ENCODE measurements at regions not wholly inside any gene's neighbourhood (a gene's known extent, or its start where the extent isn't known, plus 50 kb on each side); places are given as distances from the start of the nearest gene placed in this dataset.
"Not testable (repeated sequence)": the region's sequence is repeated elsewhere in the genome, so short reads cannot be mapped to it uniquely, and the experiment has no call there.

- no peaks in the 10 kb centered on the region for H3K9me3 Mint-ChIP-seq
- CTCF ChIA-PET = no interaction called here
- POLR2A ChIA-PET = no interaction called here
- H3K4me3 Mint-ChIP-seq = no peak overlapping the region
- no peaks in the 10 kb centered on the region for H3K4me1 Mint-ChIP-seq (ENCODE audit: low read depth)
- peaks cover 3% of the 10 kb centered on the region for H3K27me3 Mint-ChIP-seq
- H3K27ac Mint-ChIP-seq = no peak overlapping the region
- intact Hi-C loops (cut with micrococcal nuclease) = no loop called here
- no peak for DNase-seq
- no peaks in the 10 kb centered on the region for H3K36me3 Mint-ChIP-seq
Observed at GRCh38 chr14:37807722-37808121, 212.3 kb downstream of the TTC6 start.

GRCh38 chr14:37810094-37810801, 214.8 kb downstream of the TTC6 start:
- H3K9me3 Mint-ChIP-seq = no peaks in the 10 kb centered on the region
- ChIA-PET CTCF (interaction anchor here (0.6 kb wide), 1 partner anchor 663 kb away, joined by 3 read pairs; no protein-coding TSS in a partner anchor), POLR2A (no interaction called here)
- H3K4me1 Mint-ChIP-seq (ENCODE audit: low read depth) = no peaks in the 10 kb centered on the region
- intact Hi-C loops (cut with micrococcal nuclease) = no loop called here
- H3K27ac Mint-ChIP-seq = no peak overlapping the region
- H3K4me3 Mint-ChIP-seq = no peak overlapping the region
- no peak for DNase-seq
- H3K36me3 Mint-ChIP-seq = no peaks in the 10 kb centered on the region
- peaks cover 5% of the 10 kb centered on the region for H3K27me3 Mint-ChIP-seq

- CTCF ChIA-PET = no interaction called here
- Mint-ChIP-seq H3K27me3 (peaks cover 5% of the 10 kb centered on the region), H3K4me1 (ENCODE audit: low read depth) (no peaks in the 10 kb centered on the region)
Observed at GRCh38 chr14:37813732-37814131, 218.3 kb downstream of the TTC6 start.

GRCh38 chr14:37816135-37816534, 220.7 kb downstream of the TTC6 start:
- H3K27me3 Mint-ChIP-seq = peaks cover 2% of the 10 kb centered on the region
- H3K4me3 Mint-ChIP-seq = no peak overlapping the region
- ChIA-PET POLR2A (no interaction called here), CTCF (no interaction called here)
- H3K27ac Mint-ChIP-seq = no peak overlapping the region
- intact Hi-C loops (cut with micrococcal nuclease) = no loop called here
- H3K9me3 Mint-ChIP-seq = no peaks in the 10 kb centered on the region
- no peaks in the 10 kb centered on the region for H3K4me1 Mint-ChIP-seq (ENCODE audit: low read depth)
- no peaks in the 10 kb centered on the region for H3K36me3 Mint-ChIP-seq
- DNase-seq = no peak

More at GRCh38 chr14:37813732-37814131, 218.3 kb downstream of the TTC6 start:
- H3K36me3 Mint-ChIP-seq = no peaks in the 10 kb centered on the region
- intact Hi-C loops (cut with micrococcal nuclease) = no loop called here
- POLR2A ChIA-PET = no interaction called here
- no peak overlapping the region for H3K27ac Mint-ChIP-seq
- no peaks in the 10 kb centered on the region for H3K9me3 Mint-ChIP-seq
- H3K4me3 Mint-ChIP-seq = no peak overlapping the region
- no peak for DNase-seq

GRCh38 chr14:37816743-37817295, 221.4 kb downstream of the TTC6 start:
- no peak overlapping the region for H3K27ac Mint-ChIP-seq
- intact Hi-C loops (cut with micrococcal nuclease) = no loop called here
- no peak for DNase-seq
- no peaks in the 10 kb centered on the region for H3K4me1 Mint-ChIP-seq (ENCODE audit: low read depth)
- no peak overlapping the region for H3K4me3 Mint-ChIP-seq
- H3K9me3 Mint-ChIP-seq = no peaks in the 10 kb centered on the region
- no peaks in the 10 kb centered on the region for H3K36me3 Mint-ChIP-seq
- ChIA-PET CTCF (no interaction called here), POLR2A (no interaction called here)
- H3K27me3 Mint-ChIP-seq = peaks cover 2% of the 10 kb centered on the region

GRCh38 chr14:37819155-37820015, 224.0 kb downstream of the TTC6 start:
- Mint-ChIP-seq H3K4me3 (no peak overlapping the region), H3K27ac (no peak overlapping the region), H3K36me3 (no peaks in the 10 kb centered on the region), H3K9me3 (no peaks in the 10 kb centered on the region), H3K4me1 (ENCODE audit: low read depth) (no peaks in the 10 kb centered on the region), H3K27me3 (no peaks in the 10 kb centered on the region)
- POLR2A ChIA-PET = no interaction called here
- no peak for DNase-seq
- intact Hi-C loops (cut with micrococcal nuclease) = no loop called here
- CTCF ChIA-PET = no interaction called here

- H3K27ac Mint-ChIP-seq; H3K4me3 Mint-ChIP-seq; H3K9me3 Mint-ChIP-seq; H3K27me3 Mint-ChIP-seq; H3K36me3 Mint-ChIP-seq; H3K4me1 Mint-ChIP-seq (ENCODE audit: low read depth); POLR2A ChIA-PET; intact Hi-C loops (cut with micrococcal nuclease); CTCF ChIA-PET; DNase-seq: not testable (repeated sequence)
Observed at GRCh38 chr14:37820810-37821209, 225.4 kb downstream of the TTC6 start.

- Mint-ChIP-seq H3K27me3 (no peaks in the 10 kb centered on the region), H3K27ac (no peak overlapping the region), H3K9me3 (peaks cover 1% of the 10 kb centered on the region), H3K36me3 (no peaks in the 10 kb centered on the region), H3K4me1 (ENCODE audit: low read depth) (no peaks in the 10 kb centered on the region), H3K4me3 (no peak overlapping the region)
- DNase-seq = no peak
- intact Hi-C loops (cut with micrococcal nuclease) = no loop called here
- CTCF ChIA-PET = no interaction called here
- POLR2A ChIA-PET = no interaction called here
Observed at GRCh38 chr14:37824939-37825712, 229.7 kb downstream of the TTC6 start.

- POLR2A ChIA-PET = no interaction called here
- DNase-seq = no peak
- Mint-ChIP-seq H3K27ac (no peak overlapping the region), H3K9me3 (peaks cover 16% of the 10 kb centered on the region), H3K4me1 (ENCODE audit: low read depth) (no peaks in the 10 kb centered on the region), H3K4me3 (no peak overlapping the region), H3K36me3 (no peaks in the 10 kb centered on the region), H3K27me3 (no peaks in the 10 kb centered on the region)
- intact Hi-C loops (cut with micrococcal nuclease) = no loop called here
- CTCF ChIA-PET = no interaction called here
Observed at GRCh38 chr14:37826869-37827268, 231.4 kb downstream of the TTC6 start.

GRCh38 chr14:37830271-37830670, 234.8 kb downstream of the TTC6 start:
- H3K27ac Mint-ChIP-seq = no peak overlapping the region
- no peak for DNase-seq
- H3K36me3 Mint-ChIP-seq = peaks cover 1% of the 10 kb centered on the region
- POLR2A ChIA-PET = no interaction called here
- CTCF ChIA-PET = no interaction called here
- no peak overlapping the region for H3K4me3 Mint-ChIP-seq
- H3K27me3 Mint-ChIP-seq = no peaks in the 10 kb centered on the region
- intact Hi-C loops (cut with micrococcal nuclease) = no loop called here
- peaks cover 40% of the 10 kb centered on the region for H3K9me3 Mint-ChIP-seq
- H3K4me1 Mint-ChIP-seq (ENCODE audit: low read depth) = no peaks in the 10 kb centered on the region

GRCh38 chr14:37834275-37834674, 238.8 kb downstream of the TTC6 start:
- no peaks in the 10 kb centered on the region for H3K4me1 Mint-ChIP-seq (ENCODE audit: low read depth)
- H3K4me3 Mint-ChIP-seq = no peak overlapping the region
- peaks cover 1% of the 10 kb centered on the region for H3K36me3 Mint-ChIP-seq
- no peaks in the 10 kb centered on the region for H3K27me3 Mint-ChIP-seq
- ChIA-PET POLR2A (no interaction called here), CTCF (no interaction called here)
- intact Hi-C loops (cut with micrococcal nuclease) = no loop called here
- H3K9me3 Mint-ChIP-seq = peaks cover 47% of the 10 kb centered on the region
- DNase-seq = no peak
- no peak overlapping the region for H3K27ac Mint-ChIP-seq

GRCh38 chr14:37838778-37839177, 243.3 kb downstream of the TTC6 start:
- H3K36me3 Mint-ChIP-seq; POLR2A ChIA-PET; H3K4me1 Mint-ChIP-seq (ENCODE audit: low read depth); DNase-seq; H3K27ac Mint-ChIP-seq; CTCF ChIA-PET; intact Hi-C loops (cut with micrococcal nuclease); H3K4me3 Mint-ChIP-seq; H3K27me3 Mint-ChIP-seq: not testable (repeated sequence)
- H3K9me3 Mint-ChIP-seq = peaks cover 22% of the 10 kb centered on the region

All from activated CD4-positive, alpha-beta memory T cell treated with anti-CD3 and anti-CD28 coated beads for 36 hours (primary cell).